HG03025 (cell line): ENCODE measurements at regions not wholly inside any gene's neighbourhood (a gene's known extent, or its start where the extent isn't known, plus 50 kb on each side); places are given as distances from the start of the nearest gene placed in this dataset.
"Not testable (repeated sequence)": the region's sequence is repeated elsewhere in the genome, so short reads cannot be mapped to it uniquely, and the experiment has no call there.

Experiments
- ATAC-seq: cut with Tn5 transposase; IDR thresholded peaks from one replicate; pipeline ENCODE4 v1.9.1; 2021; ENCODE audit warnings: mild to moderate bottlenecking, moderate library complexity; ENCODE audit not compliant: unreplicated experiment, low FRiP score

DNA sequence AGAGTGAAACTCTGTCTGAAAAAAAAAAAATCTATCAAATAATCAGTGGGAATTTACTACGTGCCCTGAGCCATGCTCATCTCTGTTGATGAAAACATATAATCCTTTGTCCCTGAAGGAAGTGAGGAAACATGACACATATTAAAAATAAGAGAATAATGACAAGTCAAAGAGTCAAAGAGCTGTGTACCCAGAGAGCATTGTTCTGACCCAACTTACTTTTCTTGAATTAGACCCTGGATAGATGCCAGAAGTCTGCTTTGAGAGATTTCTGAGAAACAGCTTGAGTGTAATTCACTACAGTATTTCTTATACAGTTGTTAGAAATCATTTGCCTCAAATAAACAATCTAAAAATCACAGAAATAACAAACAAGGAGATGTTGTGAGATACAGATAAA lies 490.0 kb upstream of the PIK3R1 start:
- no peak for ATAC-seq

DNA sequence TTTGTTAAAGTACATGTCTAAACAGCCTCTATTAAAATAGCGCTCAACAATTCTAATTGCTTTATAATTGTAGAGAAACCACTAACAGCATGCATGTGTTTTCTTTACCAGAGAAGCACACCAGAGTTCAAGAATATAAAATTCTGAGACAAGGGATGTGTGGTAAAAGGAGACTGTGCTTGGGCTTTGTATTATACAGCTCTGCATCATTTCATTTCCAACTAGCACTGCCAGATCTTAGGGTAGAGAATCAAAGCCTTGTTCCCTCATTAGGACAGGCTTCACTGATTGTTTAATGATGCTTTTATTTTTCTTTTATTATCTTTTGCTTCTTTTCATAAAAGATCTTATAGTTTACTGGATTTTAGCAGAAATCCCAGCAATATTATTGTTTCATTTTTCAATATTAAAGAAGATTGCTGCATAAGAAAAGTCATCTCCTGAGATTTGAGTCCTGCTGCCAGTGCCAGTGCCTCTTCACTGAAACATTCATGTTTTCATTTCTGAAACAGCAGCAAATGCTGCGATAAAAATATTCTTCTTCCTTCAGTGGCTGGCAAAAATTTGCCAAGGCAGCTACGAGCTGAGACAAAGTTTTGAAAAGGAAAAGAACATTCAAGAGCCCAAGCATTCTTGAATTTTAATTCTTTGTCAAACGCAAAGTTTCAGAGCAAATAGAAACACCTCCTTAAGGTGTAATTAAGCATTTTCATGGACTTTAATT lies 491.0 kb upstream of the PIK3R1 start:
- no peak for ATAC-seq

DNA sequence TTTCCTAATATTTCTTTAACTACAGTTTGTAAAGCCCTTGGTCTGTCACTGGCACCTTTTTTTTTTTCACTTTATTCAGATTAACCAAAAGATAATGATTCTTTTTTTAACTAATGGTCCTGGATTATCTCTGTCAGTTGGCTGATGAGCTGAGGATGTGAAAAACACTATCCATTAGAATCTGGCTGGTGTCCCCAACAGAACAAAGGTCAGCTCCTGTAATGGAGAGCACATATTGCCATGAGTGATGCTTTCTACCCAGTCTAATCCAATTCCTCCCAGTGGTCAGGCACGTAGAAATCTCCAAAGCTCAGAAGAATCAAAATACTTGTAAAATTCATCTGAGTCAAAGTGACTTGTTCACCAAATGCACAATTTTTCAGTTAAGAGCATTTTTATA lies 491.7 kb upstream of the PIK3R1 start:
- ATAC-seq, result no peak

DNA sequence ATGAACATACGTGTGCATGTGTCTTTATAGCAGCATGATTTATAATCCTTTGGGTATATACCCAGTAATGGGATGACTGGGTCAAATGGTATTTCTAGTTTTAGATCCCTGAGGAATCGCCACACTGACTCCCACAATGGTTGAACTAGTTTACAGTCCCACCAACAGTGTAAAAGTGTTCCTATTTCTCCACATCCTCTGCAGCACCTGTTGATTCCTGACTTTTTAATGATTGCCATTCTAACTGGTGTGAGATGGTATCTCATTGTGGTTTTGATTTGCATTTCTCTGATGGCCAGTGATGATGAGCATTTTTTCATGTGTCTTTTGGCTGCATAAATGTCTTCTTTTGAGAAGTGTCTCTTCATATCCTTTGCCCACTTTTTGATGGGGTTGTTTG lies 493.0 kb upstream of the PIK3R1 start:
- not testable (repeated sequence) for ATAC-seq

DNA sequence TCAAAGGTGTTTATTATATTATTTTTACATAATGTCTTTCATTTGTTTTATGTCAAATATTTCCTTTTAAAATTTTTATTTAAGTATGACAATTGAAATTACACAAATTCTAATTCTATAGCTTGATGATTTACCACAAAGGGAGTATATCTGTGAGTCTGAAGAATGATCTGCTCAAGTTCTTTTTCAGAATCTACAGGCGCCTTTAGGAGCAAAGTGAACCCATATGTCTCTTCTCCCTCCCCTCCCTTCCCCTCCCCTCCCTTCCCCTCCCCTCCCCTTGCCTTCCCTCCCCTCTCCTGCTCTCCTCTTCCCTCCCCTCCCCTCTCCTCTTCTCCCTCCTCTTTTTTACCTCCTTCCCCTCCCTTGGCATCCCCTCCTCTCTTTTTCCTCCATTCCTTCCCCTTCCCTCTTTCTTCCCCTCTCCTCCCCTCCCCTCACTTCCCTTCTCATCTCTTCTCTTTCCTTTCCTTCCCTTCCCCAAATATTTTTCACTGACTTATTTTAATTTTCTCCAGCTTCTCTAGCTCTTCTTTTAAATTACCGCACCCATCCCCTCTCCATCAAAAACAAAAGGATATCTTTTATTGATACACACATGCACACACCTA lies 495.3 kb upstream of the PIK3R1 start:
- ATAC-seq, result no peak

DNA sequence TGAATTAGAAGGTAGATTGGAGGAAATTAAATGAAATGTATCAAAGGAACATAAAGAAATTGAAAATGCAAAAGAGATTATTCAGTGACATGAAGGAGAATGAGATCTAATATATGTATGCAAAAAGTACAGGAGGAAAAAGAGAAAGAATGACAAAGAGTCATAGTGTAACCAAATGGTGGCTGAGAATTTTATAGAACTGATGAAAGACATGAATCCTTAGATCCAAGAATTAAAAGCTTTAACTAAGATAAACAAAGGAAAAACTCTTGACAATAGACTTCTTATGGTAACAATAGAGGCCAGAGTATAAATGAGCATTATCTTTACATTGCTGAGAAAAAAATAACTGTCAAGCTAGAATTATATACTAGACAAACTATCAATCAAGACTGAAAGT lies 505.4 kb upstream of the CD180 start:
- no peak for ATAC-seq

DNA sequence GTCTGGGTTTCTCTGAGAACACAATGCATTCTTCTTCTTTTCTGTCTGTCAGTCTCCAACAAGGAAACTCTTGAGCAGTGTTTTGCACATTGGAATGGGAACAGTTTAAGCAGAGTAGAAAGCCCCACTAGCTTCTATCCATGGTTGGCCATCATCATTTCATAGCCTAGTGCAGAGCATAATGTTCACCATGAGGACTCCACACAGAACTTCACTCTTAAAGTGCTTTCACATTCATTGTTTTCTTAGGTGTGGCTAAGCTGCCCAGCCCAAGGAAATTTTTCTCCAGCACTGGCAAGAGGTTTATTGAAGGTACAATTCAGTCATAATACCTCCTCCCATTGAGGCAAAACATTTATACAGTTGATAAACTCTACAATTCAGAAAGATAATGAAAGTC lies 503.0 kb upstream of the CD180 start:
- no peak for ATAC-seq

DNA sequence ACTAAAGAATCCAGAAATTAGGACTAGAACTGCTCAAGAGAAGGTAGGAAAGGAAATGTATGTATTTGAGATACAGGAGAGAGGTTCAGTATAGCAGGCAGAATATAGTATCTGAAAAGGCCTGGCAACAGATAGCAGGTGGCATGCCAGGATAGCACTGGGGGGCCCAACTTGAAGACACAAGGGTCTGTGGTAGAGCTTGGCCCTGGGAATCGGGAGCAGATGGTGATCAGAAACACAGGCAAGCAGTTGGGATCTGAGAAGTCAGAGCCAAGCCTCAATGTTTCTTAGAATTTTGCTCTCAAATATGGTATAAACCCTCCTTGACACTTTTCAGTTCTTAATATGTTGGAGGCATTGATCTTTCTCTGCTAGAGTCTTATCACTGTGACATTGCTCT lies 499.8 kb upstream of the CD180 start:
- ATAC-seq, result no peak

DNA sequence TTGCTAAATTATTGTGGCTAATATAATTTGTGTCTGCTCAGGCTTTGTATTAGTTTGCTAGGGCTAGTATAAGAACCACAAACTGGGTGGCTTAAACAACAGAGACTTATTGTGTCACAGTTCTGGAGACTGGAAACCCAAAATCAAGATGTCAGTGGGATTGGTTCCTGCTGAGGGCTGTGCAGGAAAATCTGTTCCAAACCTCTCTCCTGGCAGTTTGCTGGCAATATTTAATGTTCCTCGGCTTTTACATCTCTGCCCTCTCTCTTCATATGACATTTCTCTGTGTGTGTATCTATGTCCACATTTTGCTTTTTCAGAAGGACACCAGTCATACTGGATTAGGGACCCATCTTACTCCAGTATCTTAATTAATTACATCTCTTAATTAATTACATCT lies 498.8 kb upstream of the CD180 start:
- no peak for ATAC-seq

DNA sequence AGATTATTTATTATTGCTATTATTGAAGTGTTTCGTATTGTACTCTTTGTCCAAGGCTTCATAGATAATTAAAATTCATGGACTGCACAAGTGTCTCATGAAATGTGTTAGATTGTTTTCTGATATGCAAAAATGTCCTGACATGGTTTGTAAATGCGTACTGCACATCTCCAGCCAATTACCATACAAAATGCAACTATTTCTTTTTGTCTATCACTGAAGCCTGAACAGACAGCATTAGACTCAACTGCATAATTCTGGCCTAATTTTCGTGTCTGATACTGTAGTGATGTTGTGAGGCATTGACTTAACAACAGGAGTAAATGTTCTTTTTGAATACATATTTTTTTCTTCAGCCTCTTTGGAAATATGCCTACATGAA lies 498.2 kb upstream of the CD180 start:
- ATAC-seq, result no peak

DNA sequence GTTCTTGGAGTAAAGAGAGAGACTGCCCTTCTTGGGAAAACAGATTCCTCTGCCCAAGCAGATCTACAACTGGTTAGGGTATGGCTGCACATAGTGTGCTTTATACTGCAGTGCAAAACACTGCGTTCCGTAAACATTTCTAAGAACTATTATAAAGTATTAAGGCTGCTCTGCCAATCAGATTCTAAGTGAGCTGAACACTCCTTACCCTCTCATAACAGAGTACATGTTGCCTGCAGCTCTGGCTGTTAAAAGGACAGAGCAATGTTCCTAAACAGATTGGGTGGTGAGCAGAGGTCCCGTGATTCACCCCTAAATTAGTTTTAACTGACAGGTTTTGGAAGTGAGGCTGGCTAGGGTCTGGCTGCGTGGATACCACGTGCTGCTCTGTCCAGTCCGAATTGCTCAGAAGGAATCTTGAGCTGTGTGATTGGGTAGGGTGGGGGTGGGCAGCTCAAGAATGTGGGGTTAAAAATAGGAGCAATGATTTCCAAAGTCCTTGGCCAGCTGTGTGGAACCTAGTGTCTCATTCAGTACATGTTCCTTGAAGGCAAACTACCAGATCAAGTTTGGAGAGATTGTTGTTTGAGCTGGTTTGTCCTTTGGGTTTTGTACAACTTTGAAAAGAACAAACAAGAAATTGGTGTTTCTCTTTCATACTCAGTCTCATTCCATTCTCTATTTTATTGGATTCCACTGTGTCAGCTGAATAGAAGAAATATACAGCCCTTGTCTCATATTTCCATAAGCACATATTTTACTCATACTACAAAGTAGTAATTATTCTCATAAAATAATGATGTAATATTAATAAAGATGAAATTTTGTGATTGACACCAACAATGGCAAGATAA lies 497.6 kb upstream of the CD180 start:
- ATAC-seq, result no peak

DNA sequence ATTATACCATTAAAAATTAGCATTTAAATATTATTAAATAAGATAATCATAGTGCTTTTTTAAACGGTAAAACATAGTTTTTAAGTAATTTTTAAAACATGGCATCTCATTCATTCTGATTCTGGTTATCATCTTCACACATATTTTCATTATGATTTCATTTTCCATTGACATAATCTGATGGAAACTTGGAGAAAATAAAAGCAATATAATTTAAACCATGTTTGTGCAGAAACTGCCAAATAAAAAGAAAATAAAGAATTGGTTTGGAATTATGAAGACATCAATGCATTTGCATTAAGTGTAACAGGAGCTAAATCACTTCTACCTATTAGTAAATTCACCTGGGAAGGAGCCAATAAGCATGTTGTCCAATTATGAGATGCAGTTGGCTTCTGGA lies 490.1 kb upstream of the CD180 start:
- ATAC-seq, result no peak

DNA sequence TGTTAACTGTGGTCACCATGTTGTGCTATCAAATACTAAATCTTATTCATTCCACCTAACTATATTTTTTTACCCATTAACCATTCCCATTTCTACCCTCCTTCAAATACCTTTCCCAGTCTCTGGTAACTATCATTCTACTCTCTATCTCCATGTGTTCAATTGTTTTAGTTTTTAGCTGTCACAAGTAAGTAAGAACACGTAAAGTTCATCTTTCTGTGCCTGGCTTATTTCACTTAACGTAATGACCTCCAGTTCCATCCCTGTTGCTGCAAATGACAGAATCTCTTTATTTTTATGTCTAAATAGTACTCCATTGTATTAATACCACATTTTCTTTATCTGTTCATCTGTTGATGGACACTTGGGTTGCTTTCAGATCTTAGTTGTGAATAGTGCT lies 485.1 kb upstream of the CD180 start:
- ATAC-seq, result no peak

DNA sequence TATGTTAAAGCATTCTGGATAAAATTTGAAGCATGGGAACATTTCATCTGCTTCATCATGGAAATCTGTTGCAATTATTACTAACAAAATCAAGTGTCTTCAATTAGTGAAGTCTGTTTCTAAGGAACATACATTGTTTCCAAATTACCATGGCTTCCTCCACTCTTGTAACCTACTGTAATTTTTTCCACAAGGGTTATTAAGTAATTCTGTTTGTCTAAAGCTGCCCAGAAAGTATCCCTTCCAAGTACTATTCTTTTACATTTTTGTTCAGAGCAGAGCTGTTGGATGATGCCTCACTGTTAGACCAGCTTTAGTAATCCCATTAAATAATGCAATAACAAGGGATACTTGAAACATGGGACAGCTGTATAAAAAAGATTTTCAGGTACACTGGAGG lies 483.5 kb upstream of the CD180 start:
- no peak for ATAC-seq

DNA sequence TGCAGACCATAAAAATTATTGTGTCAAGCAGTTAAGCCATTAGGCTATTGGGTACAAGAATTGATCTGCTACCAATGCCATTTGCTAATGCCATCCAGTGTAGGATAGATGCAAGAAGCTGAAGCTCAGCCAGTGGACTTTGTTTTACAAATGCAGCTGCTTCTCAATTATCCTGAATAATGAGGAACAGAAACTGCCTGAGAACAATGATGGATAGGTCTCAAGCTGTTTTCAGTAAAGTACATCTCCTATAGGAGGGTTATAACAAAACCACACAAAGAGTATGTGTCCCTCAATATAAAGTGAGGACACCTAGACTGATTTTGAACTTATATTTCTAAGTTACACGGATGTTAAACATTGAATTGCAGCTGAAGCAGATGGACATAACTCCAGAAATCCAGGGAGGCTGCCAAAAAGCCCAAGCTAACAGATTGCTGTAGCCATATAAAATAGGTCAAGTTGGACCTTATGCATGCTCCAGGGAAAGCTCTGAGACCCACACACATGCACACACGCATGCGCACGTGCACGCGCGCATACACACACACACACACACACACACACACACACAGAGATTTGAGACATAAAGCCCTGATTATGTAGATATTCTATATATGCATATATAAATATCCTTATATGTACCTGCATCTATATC lies 482.7 kb upstream of the CD180 start:
- no peak for ATAC-seq

DNA sequence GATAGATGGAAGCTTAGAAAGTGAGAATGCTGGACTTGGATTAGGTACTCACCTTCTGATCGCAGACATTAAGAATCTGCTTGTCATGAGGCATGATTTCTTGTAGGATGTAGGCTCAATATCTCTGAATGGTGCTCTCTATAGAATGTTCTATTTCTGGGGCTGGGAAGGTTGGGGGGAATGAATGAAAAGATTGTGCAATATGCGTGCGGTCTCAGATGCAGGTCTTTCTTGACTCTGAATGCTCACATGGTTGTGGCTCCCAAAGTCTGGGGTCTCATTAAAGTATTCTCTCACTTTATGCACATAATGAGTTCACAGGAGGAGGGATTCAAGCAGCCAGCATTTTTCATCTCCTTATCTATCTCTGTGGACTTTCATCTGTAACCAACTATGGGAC lies 482.0 kb upstream of the CD180 start:
- no peak for ATAC-seq

DNA sequence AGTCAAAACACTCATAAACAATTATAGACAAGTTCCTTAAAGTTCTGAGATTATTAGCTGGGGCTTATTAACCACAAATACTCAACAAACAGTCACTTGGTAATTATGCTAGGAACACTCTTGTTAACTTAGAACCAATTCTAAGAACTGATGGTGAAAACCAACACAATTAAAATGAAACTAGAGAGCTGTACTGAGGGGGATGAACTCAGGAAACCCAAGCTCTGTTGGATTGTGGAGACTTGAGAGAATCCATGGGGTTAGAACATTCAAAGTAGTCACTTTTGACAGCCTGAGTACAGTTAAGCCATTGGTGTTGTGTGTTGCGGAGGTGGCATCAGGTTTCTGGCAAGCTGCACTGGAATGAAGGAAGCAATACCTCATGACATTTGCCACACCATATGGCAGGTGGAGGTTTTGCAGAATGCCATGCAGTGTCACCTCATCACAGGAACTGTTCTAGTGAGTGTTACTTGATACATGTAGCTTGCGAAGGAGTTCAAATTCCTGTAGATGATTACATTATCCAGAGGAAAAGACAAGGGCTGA lies 480.9 kb upstream of the CD180 start:
- ATAC-seq, result no peak

DNA sequence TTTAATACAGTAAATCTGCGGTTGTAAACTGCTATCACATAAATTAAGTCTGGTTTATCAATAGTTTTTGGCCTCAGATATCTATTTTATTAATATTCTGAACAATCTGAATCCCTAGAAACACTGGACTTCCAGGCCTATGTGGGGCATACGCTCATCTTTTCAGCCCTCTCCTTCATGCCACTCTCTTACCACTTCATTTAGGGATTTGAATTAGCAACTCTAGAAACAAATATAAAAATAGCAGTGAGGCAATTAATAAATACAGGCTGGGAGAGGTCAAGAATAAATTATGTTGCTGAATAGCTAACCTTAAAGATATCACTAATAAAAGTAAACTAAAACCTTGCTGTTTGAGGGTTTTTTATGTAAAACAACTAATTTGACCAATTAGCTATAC lies 480.3 kb upstream of the CD180 start:
- no peak for ATAC-seq

DNA sequence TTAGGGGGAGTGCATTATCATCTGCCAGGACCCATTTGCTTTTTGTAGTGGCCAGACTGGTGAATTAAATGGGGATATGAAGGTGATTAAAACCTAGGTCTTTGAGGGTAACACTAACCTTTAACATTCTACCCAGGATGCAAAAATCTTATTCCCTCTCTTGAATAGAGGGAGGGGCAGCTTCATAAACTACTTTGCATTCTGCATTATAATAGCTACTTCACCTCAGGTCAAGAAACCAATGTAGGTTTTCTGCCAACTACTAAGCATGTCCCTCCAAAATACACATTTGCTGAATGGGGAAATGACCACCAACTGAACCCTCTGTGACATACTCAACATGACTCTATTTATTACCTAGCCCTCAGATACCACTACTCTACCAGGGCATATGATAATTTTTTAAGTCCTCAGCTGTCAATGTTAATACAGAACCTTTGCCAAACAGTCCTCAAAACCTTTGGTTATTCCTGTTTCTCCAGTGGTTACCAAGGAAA lies 477.6 kb upstream of the CD180 start:
- no peak for ATAC-seq

DNA sequence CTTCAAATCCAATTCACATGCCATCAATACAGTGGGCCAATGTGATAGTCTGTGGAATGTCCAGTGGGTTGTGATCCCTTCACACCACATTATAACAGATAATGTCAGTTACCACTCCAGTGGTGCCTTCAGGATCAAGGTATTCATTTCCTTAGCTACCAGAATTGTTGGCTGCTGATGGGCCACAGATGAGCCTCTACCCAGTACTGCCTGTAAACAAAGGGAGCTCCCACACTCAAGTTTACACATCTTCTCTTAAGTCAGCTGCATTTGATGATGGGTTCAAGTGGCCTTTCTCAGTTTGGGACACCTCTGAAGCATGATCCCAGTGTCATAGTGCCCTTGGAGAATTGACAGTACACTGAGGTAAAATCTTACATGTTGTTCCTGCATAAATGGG lies 477.0 kb upstream of the CD180 start:
- no peak for ATAC-seq

DNA sequence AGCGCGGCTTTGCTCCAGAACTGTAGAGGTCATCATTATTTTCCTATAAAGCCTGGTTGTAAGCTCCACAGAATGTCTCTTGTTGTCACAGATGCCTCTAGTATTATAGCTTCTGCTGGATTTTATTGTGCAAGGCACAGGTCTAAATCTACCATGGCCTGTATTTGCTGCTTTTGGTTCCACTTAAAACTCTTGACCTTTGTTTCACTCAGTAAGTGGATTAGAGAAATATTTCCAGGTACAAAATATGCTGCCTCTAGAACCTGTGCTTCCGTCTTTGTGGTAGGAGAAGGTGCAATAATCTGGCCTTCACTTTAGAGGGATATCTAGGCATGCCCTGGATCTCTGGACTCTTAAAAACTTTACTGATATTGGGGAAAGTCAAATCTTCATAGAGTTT lies 476.6 kb upstream of the CD180 start:
- ATAC-seq, result no peak
